ENCODE measurements at regions not wholly inside any gene's neighbourhood (a gene's known extent, or its start where the extent isn't known, plus 50 kb on each side); places are given as distances from the start of the nearest gene placed in this dataset.

DNA sequence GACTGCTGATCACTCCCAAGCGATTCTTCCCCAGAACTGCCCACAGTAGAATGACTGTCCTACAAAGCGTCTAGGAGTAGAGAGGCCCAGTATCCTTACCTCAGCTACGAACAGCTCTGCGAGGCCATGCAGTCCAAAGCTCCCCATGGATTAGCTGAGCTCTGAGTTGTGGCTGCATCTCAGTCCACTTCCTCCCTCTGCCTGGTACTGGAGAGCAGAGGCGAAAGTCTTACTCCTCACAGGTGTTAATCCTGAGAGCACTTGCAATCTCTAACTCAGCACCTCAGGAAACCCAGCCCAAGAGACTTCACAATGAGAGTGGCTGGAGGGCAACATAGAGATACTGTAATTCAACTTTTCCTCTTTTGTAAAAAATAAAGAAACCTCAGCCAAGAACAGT is 493.1 kb downstream of the BCAT1 start:
- Histone ChIP-seq H2AFZ (ENCODE audit: low read depth, low read length) (no peak overlapping the region), H3K27ac (ENCODE audit: low read length) (no peak overlapping the region), H3K79me2 (ENCODE audit: low read length) (peaks cover 43% of the 10 kb centered on the region), H3K27me3 (ENCODE audit: low read depth, low read length) (no peaks in the 10 kb centered on the region), H4K20me1 (ENCODE audit: insufficient read depth, low read length) (peaks cover 4% of the 10 kb centered on the region; the same call in 1 of the 2 replicates), H3K4me3 (ENCODE audit: low read length) (no peak overlapping the region), H3K4me2 (ENCODE audit: low read length) (no peak overlapping the region), H3K9ac (ENCODE audit: low read length) (no peak overlapping the region), H3K9me3 (ENCODE audit: insufficient read depth, low read length) (no peaks in the 10 kb centered on the region), H3K4me1 (ENCODE audit: low read length) (no peaks in the 10 kb centered on the region), H3K36me3 (replicated peaks; ENCODE audit: low read depth, low read length) (peaks cover 26% of the 10 kb centered on the region)
- TF ChIP-seq EZH2phosphoT487 (IDR thresholded peaks at IDR 0.05; ENCODE audit: low read depth): no peak
- TF ChIP-seq, protein P1, sequence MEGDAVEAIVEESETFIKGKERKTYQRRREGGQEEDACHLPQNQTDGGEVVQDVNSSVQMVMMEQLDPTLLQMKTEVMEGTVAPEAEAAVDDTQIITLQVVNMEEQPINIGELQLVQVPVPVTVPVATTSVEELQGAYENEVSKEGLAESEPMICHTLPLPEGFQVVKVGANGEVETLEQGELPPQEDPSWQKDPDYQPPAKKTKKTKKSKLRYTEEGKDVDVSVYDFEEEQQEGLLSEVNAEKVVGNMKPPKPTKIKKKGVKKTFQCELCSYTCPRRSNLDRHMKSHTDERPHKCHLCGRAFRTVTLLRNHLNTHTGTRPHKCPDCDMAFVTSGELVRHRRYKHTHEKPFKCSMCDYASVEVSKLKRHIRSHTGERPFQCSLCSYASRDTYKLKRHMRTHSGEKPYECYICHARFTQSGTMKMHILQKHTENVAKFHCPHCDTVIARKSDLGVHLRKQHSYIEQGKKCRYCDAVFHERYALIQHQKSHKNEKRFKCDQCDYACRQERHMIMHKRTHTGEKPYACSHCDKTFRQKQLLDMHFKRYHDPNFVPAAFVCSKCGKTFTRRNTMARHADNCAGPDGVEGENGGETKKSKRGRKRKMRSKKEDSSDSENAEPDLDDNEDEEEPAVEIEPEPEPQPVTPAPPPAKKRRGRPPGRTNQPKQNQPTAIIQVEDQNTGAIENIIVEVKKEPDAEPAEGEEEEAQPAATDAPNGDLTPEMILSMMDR (IDR thresholded peaks at IDR 0.05; ENCODE audit: low read depth, low read length): no peak

DNA sequence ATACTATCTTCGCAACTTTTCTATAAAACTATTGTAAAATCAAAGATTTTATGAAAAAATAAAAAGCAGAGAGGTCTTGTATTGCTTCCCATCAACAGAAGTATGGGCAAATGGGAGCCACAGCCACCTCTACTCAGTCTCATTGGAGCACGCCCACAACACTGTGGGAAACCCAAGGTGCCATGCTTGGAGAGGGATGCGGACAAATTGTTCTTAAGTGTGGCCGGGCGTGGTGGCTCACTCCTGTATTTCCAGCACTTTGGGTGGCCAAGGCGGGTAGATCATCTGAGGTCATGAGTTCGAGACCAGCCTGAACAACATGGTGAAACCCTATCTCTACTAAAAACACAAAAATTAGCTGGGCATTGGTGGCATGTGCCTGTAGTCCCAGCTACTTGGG is 498.2 kb upstream of the SOX5 start:
- Histone ChIP-seq H3K36me3 (replicated peaks; ENCODE audit: low read depth, low read length) (peaks cover 12% of the 10 kb centered on the region), H3K4me3 (ENCODE audit: low read length) (no peak overlapping the region), H3K27me3 (ENCODE audit: low read depth, low read length) (no peaks in the 10 kb centered on the region), H3K4me2 (ENCODE audit: low read length) (no peak overlapping the region), H2AFZ (ENCODE audit: low read depth, low read length) (no peak overlapping the region), H3K79me2 (ENCODE audit: low read length) (peaks cover 53% of the 10 kb centered on the region), H3K4me1 (ENCODE audit: low read length) (peaks cover 15% of the 10 kb centered on the region), H3K9ac (ENCODE audit: low read length) (no peak overlapping the region), H4K20me1 (ENCODE audit: insufficient read depth, low read length) (peaks cover 7% of the 10 kb centered on the region), H3K9me3 (ENCODE audit: insufficient read depth, low read length) (no peaks in the 10 kb centered on the region), H3K27ac (ENCODE audit: low read length) (no peak overlapping the region)
- TF ChIP-seq, protein P1 (IDR thresholded peaks at IDR 0.05; ENCODE audit: low read depth, low read length): no peak
- no peak for TF ChIP-seq EZH2phosphoT487 (IDR thresholded peaks at IDR 0.05; ENCODE audit: low read depth)

DNA sequence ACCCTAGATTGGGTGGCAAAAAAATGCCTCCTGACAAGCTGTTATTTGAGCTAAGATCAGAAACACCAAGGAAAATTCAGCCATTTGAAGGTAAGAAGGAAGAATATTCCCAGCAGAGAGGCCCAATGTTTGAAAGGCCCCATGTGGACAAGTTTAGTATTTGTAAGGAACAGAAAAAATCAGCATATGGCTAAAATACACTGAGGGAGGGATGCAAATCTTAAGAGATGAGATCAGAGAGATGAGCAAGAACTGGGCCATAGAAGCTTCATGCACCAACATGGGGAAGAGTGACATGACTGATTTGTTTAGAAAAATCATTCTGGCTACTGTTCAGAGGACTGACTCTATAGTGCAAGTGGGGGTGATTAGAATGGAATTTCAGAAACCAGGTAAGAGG is 496.8 kb upstream of the SOX5 start:
- Histone ChIP-seq H3K4me1 (ENCODE audit: low read length) (peaks cover 15% of the 10 kb centered on the region), H3K27me3 (ENCODE audit: low read depth, low read length) (no peaks in the 10 kb centered on the region), H3K4me2 (ENCODE audit: low read length) (no peak overlapping the region), H3K79me2 (ENCODE audit: low read length) (peaks cover 59% of the 10 kb centered on the region), H3K36me3 (replicated peaks; ENCODE audit: low read depth, low read length) (peaks cover 2% of the 10 kb centered on the region), H3K9me3 (ENCODE audit: insufficient read depth, low read length) (no peaks in the 10 kb centered on the region), H3K4me3 (ENCODE audit: low read length) (no peak overlapping the region), H4K20me1 (ENCODE audit: insufficient read depth, low read length) (peaks cover 12% of the 10 kb centered on the region), H2AFZ (ENCODE audit: low read depth, low read length) (no peak overlapping the region), H3K27ac (ENCODE audit: low read length) (no peak overlapping the region), H3K9ac (ENCODE audit: low read length) (no peak overlapping the region)
- no peak for TF ChIP-seq EZH2phosphoT487 (IDR thresholded peaks at IDR 0.05; ENCODE audit: low read depth)
- TF ChIP-seq, protein P1 (IDR thresholded peaks at IDR 0.05; ENCODE audit: low read depth, low read length): no peak

DNA sequence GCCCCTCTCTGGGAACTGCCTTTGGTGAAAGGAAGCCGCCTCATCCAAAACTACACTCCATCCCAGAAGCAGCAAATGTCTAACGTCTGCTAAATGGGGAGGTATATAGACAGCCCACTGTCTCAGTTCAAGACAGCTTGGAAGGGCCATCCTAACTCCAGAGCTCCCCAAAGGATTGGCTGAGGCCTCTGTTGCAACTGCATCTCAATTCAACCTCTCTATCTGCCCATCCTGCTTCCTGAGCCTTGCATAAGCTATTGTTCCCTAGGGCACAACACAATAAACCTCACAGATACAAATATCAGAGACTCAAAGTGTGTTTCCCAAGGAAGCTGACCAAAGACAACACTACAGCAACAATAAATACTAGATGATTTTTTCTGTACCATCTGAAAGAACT is 495.2 kb upstream of the SOX5 start:
- Histone ChIP-seq H4K20me1 (ENCODE audit: insufficient read depth, low read length) (peaks cover 14% of the 10 kb centered on the region), H3K9ac (ENCODE audit: low read length) (no peak overlapping the region), H2AFZ (ENCODE audit: low read depth, low read length) (no peak overlapping the region), H3K27ac (ENCODE audit: low read length) (no peak overlapping the region), H3K36me3 (replicated peaks; ENCODE audit: low read depth, low read length) (peaks cover 10% of the 10 kb centered on the region), H3K79me2 (ENCODE audit: low read length) (peaks cover 74% of the 10 kb centered on the region), H3K4me2 (ENCODE audit: low read length) (no peak overlapping the region), H3K27me3 (ENCODE audit: low read depth, low read length) (no peaks in the 10 kb centered on the region), H3K4me3 (ENCODE audit: low read length) (no peak overlapping the region), H3K9me3 (ENCODE audit: insufficient read depth, low read length) (no peaks in the 10 kb centered on the region), H3K4me1 (ENCODE audit: low read length) (peaks cover 15% of the 10 kb centered on the region)
- no peak for TF ChIP-seq EZH2phosphoT487 (IDR thresholded peaks at IDR 0.05; ENCODE audit: low read depth)
- TF ChIP-seq, protein P1 (IDR thresholded peaks at IDR 0.05; ENCODE audit: low read depth, low read length): no peak

Data from OCI-LY3 (cell line).